Stimulated activated naive B cell treated with anti-CD40 and anti-IgM and Interleukin-4, amounts not matched to agents 10 μg/mL and 1 μg/mL and 100 μg/mL, for 72 hours (primary cell): ENCODE measurements at regions not wholly inside any gene's neighbourhood (a gene's known extent, or its start where the extent isn't known, plus 50 kb on each side); places are given as distances from the start of the nearest gene placed in this dataset.
A peak's percentile ranks its signal among the peaks of the same experiment; 100 is the strongest.

Source experiments
- ATAC-seq, 2 donors: fragments of 150-1000 bp; cut with Tn5 transposase; replicated peaks; 2 replicates each; pipeline ENCODE4 v1.10.0; 2021; ENCODE audit warnings: moderate library complexity in 1 of 2
- DNase-seq: peaks from one replicate; pipeline ENCODE4 v3.0.0; 2021
- H3K27ac Mint-ChIP-seq: one replicate; pipeline ENCODE4 v1.8.0; 2022; ENCODE audit warnings: mild to moderate bottlenecking, mixed read lengths
- H3K27me3 Mint-ChIP-seq, 2 donors: one replicate each; pipeline ENCODE4 v1.8.0; 2022; ENCODE audit warnings: mixed read lengths in 2 of 2
- H3K36me3 Mint-ChIP-seq, 2 donors: one replicate each; pipeline ENCODE4 v1.8.0; 2022; ENCODE audit warnings: mixed read lengths in 2 of 2, mild to moderate bottlenecking in 1 of 2
- H3K4me1 Mint-ChIP-seq, 2 donors: one replicate each; pipeline ENCODE4 v1.8.0; 2022; ENCODE audit warnings: mixed read lengths in 2 of 2, mild to moderate bottlenecking in 1 of 2
- H3K4me3 Mint-ChIP-seq, 2 donors: one replicate each; pipeline ENCODE4 v1.8.0; 2022; ENCODE audit warnings: mild to moderate bottlenecking in 2 of 2, mixed read lengths in 2 of 2, moderate library complexity in 1 of 2
- H3K9me3 Mint-ChIP-seq, 2 donors: one replicate each; pipeline ENCODE4 v1.8.0; 2022; ENCODE audit warnings: mixed read lengths in 2 of 2, mild to moderate bottlenecking in 1 of 2

DNA sequence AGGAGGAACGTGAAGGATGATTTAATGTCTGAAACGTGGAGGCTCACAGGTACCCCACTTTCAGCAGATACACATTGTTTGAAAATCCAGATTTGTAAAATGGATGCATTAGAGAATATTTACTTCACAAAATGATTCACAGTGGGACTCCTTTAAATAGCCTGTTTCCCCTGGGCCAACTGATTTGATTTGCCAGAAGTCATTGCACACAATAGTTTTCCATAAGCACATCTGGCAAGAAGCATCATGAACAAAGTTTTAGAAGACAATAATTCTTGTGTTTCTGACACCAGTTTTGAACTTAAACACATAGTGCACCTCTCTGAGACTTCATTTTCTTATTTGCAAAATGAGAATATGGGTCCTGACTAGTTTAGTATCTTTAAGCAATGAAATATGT lies 451.4 kb upstream of the SLC14A2 start:
- no peak for ATAC-seq
- H3K27me3 Mint-ChIP-seq = no peaks in the 10 kb centered on the region
- no peaks in the 10 kb centered on the region for H3K36me3 Mint-ChIP-seq
- no peak for DNase-seq
- H3K9me3 Mint-ChIP-seq = no peaks in the 10 kb centered on the region
- peaks cover 13 to 15% of the 10 kb centered on the region in 2 donors for H3K4me1 Mint-ChIP-seq
- H3K4me3 Mint-ChIP-seq = no peak overlapping the region
- no peak overlapping the region for H3K27ac Mint-ChIP-seq

GRCh38 chr18:45164551-45164950 lies 450.7 kb upstream of the SLC14A2 start:
- Mint-ChIP-seq H3K4me3 (no peak overlapping the region), H3K4me1 (peaks cover 15 to 16% of the 10 kb centered on the region in 2 donors), H3K27ac (no peak overlapping the region), H3K27me3 (no peaks in the 10 kb centered on the region), H3K9me3 (no peaks in the 10 kb centered on the region), H3K36me3 (no peaks in the 10 kb centered on the region)
- DNase-seq (no peak), ATAC-seq (no peak)

GRCh38 chr18:45165176-45165713 lies 450.0 kb upstream of the SLC14A2 start:
- Mint-ChIP-seq H3K9me3 (no peaks in the 10 kb centered on the region), H3K4me1 (peaks cover 15 to 16% of the 10 kb centered on the region in 2 donors), H3K27ac (no peak overlapping the region), H3K36me3 (no peaks in the 10 kb centered on the region), H3K4me3 (no peak overlapping the region), H3K27me3 (no peaks in the 10 kb centered on the region)
- ATAC-seq (peak; percentile 16 to 25), DNase-seq (no peak)

DNA sequence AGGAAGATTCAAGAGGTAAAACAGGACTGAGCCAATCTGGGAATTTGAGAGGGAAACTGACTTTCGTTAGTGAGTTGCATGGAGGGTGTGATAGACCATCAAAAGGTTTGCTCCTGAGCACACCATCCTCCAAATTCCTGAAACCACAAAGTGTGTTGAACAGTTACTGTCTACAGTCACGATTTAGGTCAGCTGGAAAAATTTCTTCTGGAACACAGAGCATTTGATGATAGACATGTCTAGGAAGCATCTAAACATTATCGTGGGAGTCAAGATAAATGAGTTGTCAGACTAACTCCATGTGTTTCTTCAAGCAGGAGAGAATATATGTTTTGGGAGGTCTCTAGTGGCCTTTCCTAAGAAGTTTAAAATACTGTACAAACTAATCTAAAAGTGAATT lies 449.4 kb upstream of the SLC14A2 start:
- H3K27me3 Mint-ChIP-seq = no peaks in the 10 kb centered on the region
- H3K9me3 Mint-ChIP-seq = no peaks in the 10 kb centered on the region
- H3K36me3 Mint-ChIP-seq = no peaks in the 10 kb centered on the region
- DNase-seq (no peak), ATAC-seq (no peak)
- H3K4me1 Mint-ChIP-seq = peaks cover 15 to 17% of the 10 kb centered on the region in 2 donors
- H3K4me3 Mint-ChIP-seq = no peak overlapping the region
- H3K27ac Mint-ChIP-seq = no peak overlapping the region

- no peak for DNase-seq
- no peak overlapping the region for H3K4me3 Mint-ChIP-seq
- no peak overlapping the region for H3K27ac Mint-ChIP-seq
- H3K4me1 Mint-ChIP-seq = peaks cover 15 to 17% of the 10 kb centered on the region in 2 donors
- H3K36me3 Mint-ChIP-seq = no peaks in the 10 kb centered on the region
- ATAC-seq = no peak
- H3K27me3 Mint-ChIP-seq = no peaks in the 10 kb centered on the region
- no peaks in the 10 kb centered on the region for H3K9me3 Mint-ChIP-seq
Observed at GRCh38 chr18:45166341-45166835, 448.9 kb upstream of the SLC14A2 start.

DNA sequence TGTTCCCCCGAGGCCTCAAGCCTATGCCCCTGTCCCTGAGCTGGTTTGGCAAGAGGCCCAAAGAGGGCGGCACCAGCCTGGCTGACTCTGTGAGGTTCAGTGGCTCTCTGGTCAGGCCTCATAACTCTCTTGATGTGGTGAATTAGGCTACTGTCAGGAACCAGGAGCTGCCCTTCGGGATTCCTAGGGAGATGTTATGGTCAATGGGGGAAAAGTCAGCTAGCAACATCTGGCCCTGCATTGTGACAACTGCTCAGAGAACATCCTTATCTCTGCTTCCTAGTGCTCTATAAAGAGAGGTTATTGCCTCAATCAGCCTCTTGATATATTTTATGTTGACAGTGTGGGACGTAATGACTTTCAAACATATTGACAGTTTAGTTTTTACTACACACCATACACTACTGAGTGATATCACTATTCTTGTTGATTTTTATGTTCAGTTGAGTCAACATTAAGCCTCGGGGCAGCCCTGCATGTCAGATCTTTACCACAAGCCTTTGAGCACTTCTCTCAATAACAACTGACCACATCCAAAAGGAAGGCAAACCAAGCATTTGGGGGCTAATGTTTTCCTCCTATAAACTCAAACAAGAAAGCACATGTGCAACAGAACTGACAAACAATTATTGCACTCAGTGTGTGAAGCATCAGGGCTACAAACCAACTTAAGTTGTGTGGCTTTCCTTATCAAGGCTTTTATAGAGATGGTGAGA lies 448.3 kb upstream of the SLC14A2 start:
- H3K4me3 Mint-ChIP-seq = no peak overlapping the region
- peaks cover 10 to 13% of the 10 kb centered on the region in 2 donors for H3K4me1 Mint-ChIP-seq
- no peak overlapping the region for H3K27ac Mint-ChIP-seq
- no peaks in the 10 kb centered on the region for H3K27me3 Mint-ChIP-seq
- H3K36me3 Mint-ChIP-seq = no peaks in the 10 kb centered on the region
- H3K9me3 Mint-ChIP-seq = no peaks in the 10 kb centered on the region
- DNase-seq (no peak), ATAC-seq (peak in 1 of 2 donors; percentile 22)

- Mint-ChIP-seq H3K9me3 (no peaks in the 10 kb centered on the region), H3K4me3 (no peak overlapping the region), H3K4me1 (peaks cover 9 to 12% of the 10 kb centered on the region in 2 donors), H3K27me3 (no peaks in the 10 kb centered on the region), H3K27ac (no peak overlapping the region), H3K36me3 (no peaks in the 10 kb centered on the region)
- DNase-seq (no peak), ATAC-seq (no peak)
Observed at GRCh38 chr18:45167631-45168280, 447.5 kb upstream of the SLC14A2 start.

DNA sequence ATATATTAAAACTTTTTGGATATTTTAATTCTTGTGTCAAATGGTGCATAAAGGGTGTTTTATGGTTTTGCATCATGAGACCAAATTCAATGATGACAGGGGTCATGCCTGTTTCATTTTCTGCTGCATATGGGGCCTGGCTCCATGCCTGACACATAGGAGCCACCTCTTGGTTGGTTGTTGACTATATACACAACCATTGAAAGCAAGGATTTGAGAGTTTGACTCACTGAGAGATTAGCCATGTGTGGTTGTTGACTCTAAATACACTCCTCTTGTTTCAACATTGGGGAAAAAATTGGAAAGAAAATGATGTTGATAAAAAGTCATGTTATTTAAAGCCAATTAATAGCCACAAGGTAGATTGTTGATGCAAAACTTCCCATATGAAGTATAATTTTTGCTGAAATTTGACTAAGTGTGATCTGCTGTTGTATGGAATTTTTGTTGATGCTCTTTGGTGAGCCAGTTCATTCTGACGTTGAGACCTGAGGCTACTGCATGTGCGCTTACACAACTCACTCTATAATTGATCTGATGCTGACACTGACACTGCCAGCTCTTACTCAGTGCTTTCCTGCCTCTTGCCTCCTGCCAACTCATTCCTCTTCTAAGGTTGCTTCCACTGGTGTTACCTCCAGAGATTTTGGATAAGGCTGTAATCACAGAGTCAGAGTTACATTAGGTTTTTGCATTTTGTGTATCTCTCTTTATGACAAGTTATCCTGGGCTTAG lies 446.2 kb upstream of the SLC14A2 start:
- DNase-seq = no peak
- Mint-ChIP-seq H3K27ac (no peak overlapping the region), H3K4me3 (no peak overlapping the region), H3K36me3 (no peaks in the 10 kb centered on the region), H3K27me3 (no peaks in the 10 kb centered on the region), H3K4me1 (peaks cover 9 to 12% of the 10 kb centered on the region in 2 donors), H3K9me3 (no peaks in the 10 kb centered on the region)
- ATAC-seq = no peak

- Mint-ChIP-seq H3K27me3 (no peaks in the 10 kb centered on the region), H3K4me3 (no peak overlapping the region), H3K36me3 (no peaks in the 10 kb centered on the region), H3K27ac (no peak overlapping the region), H3K4me1 (peaks cover 9 to 12% of the 10 kb centered on the region in 2 donors), H3K9me3 (no peaks in the 10 kb centered on the region)
- ATAC-seq (no peak), DNase-seq (no peak)
Observed at GRCh38 chr18:45169610-45170009, 445.7 kb upstream of the SLC14A2 start.

GRCh38 chr18:45171679-45172191 lies 443.5 kb upstream of the SLC14A2 start:
- H3K27ac Mint-ChIP-seq = no peak overlapping the region
- peaks cover 0 to 4% of the 10 kb centered on the region in 2 donors for H3K4me1 Mint-ChIP-seq
- no peak overlapping the region for H3K4me3 Mint-ChIP-seq
- no peaks in the 10 kb centered on the region for H3K36me3 Mint-ChIP-seq
- DNase-seq (no peak), ATAC-seq (no peak)
- H3K9me3 Mint-ChIP-seq = no peaks in the 10 kb centered on the region
- H3K27me3 Mint-ChIP-seq = peaks cover 0 to 4% of the 10 kb centered on the region in 2 donors

- H3K36me3 Mint-ChIP-seq = peaks cover 0 to 4% of the 10 kb centered on the region in 2 donors
- no peaks in the 10 kb centered on the region for H3K9me3 Mint-ChIP-seq
- ATAC-seq (no peak), DNase-seq (no peak)
- no peak overlapping the region for H3K4me3 Mint-ChIP-seq
- H3K27me3 Mint-ChIP-seq = peaks cover 0 to 13% of the 10 kb centered on the region in 2 donors
- no peak overlapping the region for H3K27ac Mint-ChIP-seq
- H3K4me1 Mint-ChIP-seq = peaks cover 0 to 4% of the 10 kb centered on the region in 2 donors
Observed at GRCh38 chr18:45173327-45173726, 441.9 kb upstream of the SLC14A2 start.

DNA sequence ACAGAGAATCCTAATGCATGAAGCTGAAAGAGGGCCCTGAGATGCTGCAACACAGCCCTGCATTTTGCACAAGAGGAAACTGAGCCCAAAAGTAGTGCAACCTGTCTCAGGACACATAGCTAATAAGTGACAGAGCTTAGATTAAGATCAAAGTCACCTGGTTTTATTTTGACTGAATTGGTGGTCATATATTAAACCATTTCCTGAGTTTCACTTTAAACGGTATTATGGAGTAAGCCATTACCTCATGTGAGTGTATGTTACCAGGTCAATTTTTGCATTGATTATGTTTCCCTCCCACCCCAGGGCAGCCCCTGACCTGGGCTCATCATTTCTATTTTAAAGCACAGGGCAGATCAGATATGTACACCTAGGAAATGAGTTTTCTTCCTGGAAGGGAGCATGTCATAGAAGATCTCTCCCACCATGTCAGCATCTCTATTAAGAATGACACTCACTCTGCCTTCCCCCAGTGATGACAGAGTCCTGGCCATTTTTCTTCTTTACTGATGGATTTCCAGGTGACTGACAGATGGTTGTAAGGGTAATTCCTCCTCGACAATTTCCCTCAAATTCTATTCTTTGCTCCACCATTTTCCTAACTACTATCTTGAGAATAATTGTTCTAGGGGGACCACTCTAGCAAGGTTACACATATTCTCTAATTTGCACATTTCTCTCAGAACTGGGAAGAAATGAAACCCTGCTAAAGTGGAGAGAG lies 441.3 kb upstream of the SLC14A2 start:
- peaks cover 0 to 4% of the 10 kb centered on the region in 2 donors for H3K36me3 Mint-ChIP-seq
- peaks cover 0 to 4% of the 10 kb centered on the region in 2 donors for H3K4me1 Mint-ChIP-seq
- H3K9me3 Mint-ChIP-seq = no peaks in the 10 kb centered on the region
- no peak overlapping the region for H3K4me3 Mint-ChIP-seq
- peaks cover 0 to 13% of the 10 kb centered on the region in 2 donors for H3K27me3 Mint-ChIP-seq
- no peak overlapping the region for H3K27ac Mint-ChIP-seq
- ATAC-seq = no peak
- no peak for DNase-seq

DNA sequence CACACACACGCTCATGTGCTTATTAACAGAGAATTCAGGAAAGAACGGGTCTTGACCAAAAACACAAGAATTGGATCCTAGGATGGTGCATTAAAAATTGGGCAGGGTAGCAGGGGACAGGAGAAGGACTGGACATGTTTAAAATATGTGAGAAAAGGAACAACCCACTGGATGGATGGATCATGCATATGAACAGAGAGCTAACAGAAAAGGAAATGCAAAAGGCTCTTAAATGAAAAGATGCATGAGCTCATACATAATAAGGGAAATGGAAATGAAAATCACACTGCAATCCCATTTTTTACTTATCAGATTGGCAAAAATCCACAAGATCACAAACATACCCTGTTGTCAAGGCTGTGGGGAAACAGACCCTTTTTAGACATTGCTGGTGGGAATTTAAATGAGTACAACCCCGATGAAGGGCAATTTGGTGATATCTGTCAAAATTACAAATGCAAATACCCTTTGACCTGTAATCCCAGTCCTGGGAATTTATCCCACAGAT lies 440.6 kb upstream of the SLC14A2 start:
- peaks cover 0 to 2% of the 10 kb centered on the region in 2 donors for H3K4me1 Mint-ChIP-seq
- H3K36me3 Mint-ChIP-seq = peaks cover 0 to 4% of the 10 kb centered on the region in 2 donors
- no peak for DNase-seq
- H3K27ac Mint-ChIP-seq = no peak overlapping the region
- ATAC-seq = no peak
- H3K27me3 Mint-ChIP-seq = peaks cover 0 to 13% of the 10 kb centered on the region in 2 donors
- H3K4me3 Mint-ChIP-seq = no peak overlapping the region
- H3K9me3 Mint-ChIP-seq = no peaks in the 10 kb centered on the region
